ENCODE measurements at regions not wholly inside any gene's neighbourhood (a gene's known extent, or its start where the extent isn't known, plus 50 kb on each side); places are given as distances from the start of the nearest gene placed in this dataset.
A peak's percentile ranks its signal among the peaks of the same experiment; 100 is the strongest.

GRCh38 chr20:48352042-48352441 is 475.8 kb downstream of the PREX1 start:
- Histone ChIP-seq H3K9me2 (replicated peaks; ENCODE audit: control insufficient read depth, low read length) (no peaks in the 10 kb centered on the region), H3K36me3 (ENCODE audit: control insufficient read depth, low read length) (no peaks in the 10 kb centered on the region), H3K4me3 (ENCODE audit: low read length) (no peak overlapping the region), H3K4me2 (ENCODE audit: low read length) (no peak overlapping the region), H3K4me1 (ENCODE audit: control insufficient read depth, low read length) (no peaks in the 10 kb centered on the region), H4K20me1 (ENCODE audit: control insufficient read depth, insufficient read depth, low read depth, low read length) (no peaks in the 10 kb centered on the region), H3K9me3 (ENCODE audit: control insufficient read depth, insufficient read depth, low read length) (no peaks in the 10 kb centered on the region), H3K79me2 (ENCODE audit: control insufficient read depth, low read length) (no peaks in the 10 kb centered on the region), H3K27ac (ENCODE audit: low read depth, low read length) (no peak overlapping the region), H3F3A (ENCODE audit: control insufficient read depth, insufficient read depth) (no peaks in the 10 kb centered on the region), H3K27me3 (ENCODE audit: control insufficient read depth, low read length) (no peaks in the 10 kb centered on the region)
- TF ChIP-seq EZH2phosphoT487 (IDR thresholded peaks at IDR 0.05; ENCODE audit: borderline replicate concordance, low read length), result no peak
- TF ChIP-seq CTCF (IDR thresholded peaks at IDR 0.05; ENCODE audit: low read depth, low read length, poor library complexity, severe bottlenecking), result no peak

GRCh38 chr20:48350313-48350988 is 477.3 kb downstream of the PREX1 start:
- no peaks in the 10 kb centered on the region for H3K9me3 ChIP-seq (ENCODE audit: control insufficient read depth, insufficient read depth, low read length)
- H3K27me3 ChIP-seq (ENCODE audit: control insufficient read depth, low read length), result 0 out of 2 replicates have a peak, but pooled peaks cover 2% of the 10 kb centered on the region
- H3F3A ChIP-seq (ENCODE audit: control insufficient read depth, insufficient read depth), result no peaks in the 10 kb centered on the region
- H3K27ac ChIP-seq (ENCODE audit: low read depth, low read length), result no peak overlapping the region
- no peaks in the 10 kb centered on the region for H4K20me1 ChIP-seq (ENCODE audit: control insufficient read depth, insufficient read depth, low read depth, low read length)
- no peaks in the 10 kb centered on the region for H3K4me1 ChIP-seq (ENCODE audit: control insufficient read depth, low read length)
- no peaks in the 10 kb centered on the region for H3K79me2 ChIP-seq (ENCODE audit: control insufficient read depth, low read length)
- no peaks in the 10 kb centered on the region for H3K9me2 ChIP-seq (replicated peaks; ENCODE audit: control insufficient read depth, low read length)
- TF ChIP-seq CTCF (IDR thresholded peaks at IDR 0.05; ENCODE audit: low read depth, low read length, poor library complexity, severe bottlenecking) (peak; percentile 51), EZH2phosphoT487 (IDR thresholded peaks at IDR 0.05; ENCODE audit: borderline replicate concordance, low read length) (no peak)
- no peaks in the 10 kb centered on the region for H3K36me3 ChIP-seq (ENCODE audit: control insufficient read depth, low read length)
- H3K4me2 ChIP-seq (ENCODE audit: low read length), result no peak overlapping the region
- no peak overlapping the region for H3K4me3 ChIP-seq (ENCODE audit: low read length)

DNA sequence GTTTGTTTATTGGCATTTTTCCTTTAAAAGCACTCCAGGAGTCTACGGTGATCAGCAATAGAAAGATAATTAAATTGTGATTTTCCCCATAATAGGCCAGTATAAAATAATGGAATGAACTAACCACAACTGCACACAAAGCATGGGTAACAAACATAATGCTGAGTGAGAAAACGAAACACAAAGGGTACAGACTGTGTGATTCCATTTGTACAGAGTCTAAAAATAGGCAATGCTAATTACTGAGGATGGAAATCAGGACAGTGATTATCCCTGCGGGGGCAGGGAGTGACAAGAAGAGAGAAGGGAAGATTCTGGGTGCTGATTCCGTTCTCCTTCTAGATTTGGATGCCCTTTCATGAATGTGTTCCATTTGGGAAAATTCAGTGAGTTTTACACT is 478.1 kb downstream of the PREX1 start:
- H3K27ac ChIP-seq (ENCODE audit: low read depth, low read length), result no peak overlapping the region
- H3K9me3 ChIP-seq (ENCODE audit: control insufficient read depth, insufficient read depth, low read length), result no peaks in the 10 kb centered on the region
- H3K79me2 ChIP-seq (ENCODE audit: control insufficient read depth, low read length), result no peaks in the 10 kb centered on the region
- TF ChIP-seq EZH2phosphoT487 (IDR thresholded peaks at IDR 0.05; ENCODE audit: borderline replicate concordance, low read length), result no peak
- TF ChIP-seq CTCF (IDR thresholded peaks at IDR 0.05; ENCODE audit: low read depth, low read length, poor library complexity, severe bottlenecking), result no peak
- H3K36me3 ChIP-seq (ENCODE audit: control insufficient read depth, low read length), result no peaks in the 10 kb centered on the region
- no peaks in the 10 kb centered on the region for H3K9me2 ChIP-seq (replicated peaks; ENCODE audit: control insufficient read depth, low read length)
- H3K27me3 ChIP-seq (ENCODE audit: control insufficient read depth, low read length), result 0 out of 2 replicates have a peak, but pooled peaks cover 2% of the 10 kb centered on the region
- no peaks in the 10 kb centered on the region for H3F3A ChIP-seq (ENCODE audit: control insufficient read depth, insufficient read depth)
- H4K20me1 ChIP-seq (ENCODE audit: control insufficient read depth, insufficient read depth, low read depth, low read length), result no peaks in the 10 kb centered on the region
- no peak overlapping the region for H3K4me2 ChIP-seq (ENCODE audit: low read length)
- H3K4me1 ChIP-seq (ENCODE audit: control insufficient read depth, low read length), result no peaks in the 10 kb centered on the region
- no peak overlapping the region for H3K4me3 ChIP-seq (ENCODE audit: low read length)
